GM12891 (cell line): ENCODE measurements at regions not wholly inside any gene's neighbourhood (a gene's known extent, or its start where the extent isn't known, plus 50 kb on each side); places are given as distances from the start of the nearest gene placed in this dataset.

Source experiments
- DNase-seq: peaks from one replicate; pipeline ENCODE4 v3.0.0; 2011; ENCODE audit warnings: low spot score; ENCODE audit not compliant: insufficient read length
- FAIRE-seq: peaks from 2 replicates; lab custom pipeline; 2011; peaks lifted over from hg19 to GRCh38; lab: Jason Lieb, UNC
- PAX5 ChIP-seq: IDR thresholded peaks from 2 replicates; pipeline ENCODE4 v1.6.1; 2011; ENCODE audit warnings: low read length, moderate library complexity, mild to moderate bottlenecking; ENCODE audit not compliant: insufficient read depth, severe bottlenecking
- POLR2A ChIP-seq: IDR thresholded peaks from 2 replicates; pipeline ENCODE4 v1.6.1; 2011; ENCODE audit warnings: low read depth, low read length, control low read depth
- POLR2AphosphoS5 ChIP-seq: IDR thresholded peaks from 2 replicates; pipeline ENCODE4 v1.6.1; 2011; ENCODE audit warnings: low read depth, low read length, control low read depth
- POU2F2 ChIP-seq: IDR thresholded peaks from 2 replicates; pipeline ENCODE4 v1.6.1; 2011; ENCODE audit warnings: low read depth, mild to moderate bottlenecking, control low read depth, low read length, moderate library complexity
- SPI1 ChIP-seq: IDR thresholded peaks from 2 replicates; pipeline ENCODE4 v1.6.1; 2011; ENCODE audit warnings: low read depth, low read length, control low read depth
- TAF1 ChIP-seq: IDR thresholded peaks from 2 replicates; pipeline ENCODE4 v1.6.1; 2011; ENCODE audit warnings: low read depth, low read length, control low read depth

DNA sequence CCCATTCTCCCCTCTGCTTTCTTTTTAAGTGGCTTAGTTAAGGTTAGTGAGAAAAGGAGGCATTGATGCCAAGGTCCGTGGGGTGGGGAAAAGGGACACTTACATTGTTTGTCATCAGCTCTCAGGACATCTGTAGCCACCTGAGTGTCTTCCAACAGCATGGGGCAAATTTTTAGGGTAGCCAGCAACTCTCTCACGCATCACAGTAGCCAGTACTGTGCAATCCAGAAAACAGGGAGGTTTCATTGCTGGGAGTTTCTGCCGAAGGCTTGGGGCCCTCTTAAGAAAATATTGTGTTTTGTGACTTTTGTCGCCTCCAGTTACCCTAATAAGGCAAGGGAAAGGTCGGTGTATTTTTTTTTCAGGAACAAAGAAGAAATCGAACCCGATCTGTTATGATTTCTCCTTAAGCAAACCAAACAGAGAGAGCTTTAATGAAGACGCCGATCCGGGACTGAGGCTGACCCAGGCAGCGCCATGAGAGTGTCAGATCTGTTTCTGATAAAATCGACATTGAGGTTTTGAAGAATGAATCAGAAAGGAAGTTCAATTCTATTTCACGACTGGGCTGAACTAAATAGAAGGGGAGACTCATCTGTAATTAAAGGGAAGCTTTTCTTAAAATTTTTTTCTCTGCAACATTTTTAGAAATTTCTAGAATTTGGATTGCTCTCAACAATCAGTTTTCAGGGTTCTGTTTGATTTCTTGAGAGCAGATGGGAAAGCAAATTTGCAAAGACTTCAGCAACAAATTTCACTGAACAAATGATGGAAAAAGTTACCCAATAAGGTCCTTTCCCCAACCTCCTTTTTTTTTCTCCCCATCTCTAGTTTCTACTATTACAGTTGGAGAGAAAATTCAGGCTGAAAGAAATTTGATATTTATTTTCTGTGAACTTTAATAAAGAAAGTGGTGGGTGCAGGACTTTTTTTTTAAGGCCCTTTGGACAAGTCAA, 144.7 kb upstream of the IRX3 start:
- no peak for TF ChIP-seq PAX5
- DNase-seq (no peak), FAIRE-seq (no peak)

DNA sequence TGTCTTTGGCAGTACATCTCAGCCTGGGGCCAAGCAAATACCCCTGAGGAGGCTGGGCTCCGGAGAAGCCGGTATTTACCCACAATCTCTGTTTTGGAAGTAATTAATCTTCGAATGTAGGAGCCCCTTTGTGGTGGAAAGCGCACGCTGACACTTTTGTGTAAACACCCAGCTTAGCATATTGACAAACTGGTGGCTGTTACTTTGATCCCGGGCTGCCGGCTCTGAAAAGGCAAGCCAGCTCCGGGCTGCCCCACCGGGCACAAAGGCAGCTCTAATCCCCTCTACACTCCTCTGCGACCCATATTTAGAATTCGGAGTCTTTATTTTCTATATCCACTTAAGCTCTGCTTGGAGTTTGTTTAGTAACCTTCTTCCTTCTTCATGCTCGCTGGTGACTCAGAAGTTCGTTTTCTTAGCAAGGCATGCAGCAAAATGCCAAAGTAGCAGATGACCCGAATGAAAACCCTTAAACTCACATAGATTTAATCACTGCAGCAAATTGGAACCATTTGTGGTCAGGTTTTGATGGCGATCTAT, 144.0 kb upstream of the IRX3 start:
- FAIRE-seq, result no peak
- no peak for DNase-seq
- TF ChIP-seq POLR2A (no peak), TAF1 (no peak), POU2F2 (no peak), PAX5 (no peak)

DNA sequence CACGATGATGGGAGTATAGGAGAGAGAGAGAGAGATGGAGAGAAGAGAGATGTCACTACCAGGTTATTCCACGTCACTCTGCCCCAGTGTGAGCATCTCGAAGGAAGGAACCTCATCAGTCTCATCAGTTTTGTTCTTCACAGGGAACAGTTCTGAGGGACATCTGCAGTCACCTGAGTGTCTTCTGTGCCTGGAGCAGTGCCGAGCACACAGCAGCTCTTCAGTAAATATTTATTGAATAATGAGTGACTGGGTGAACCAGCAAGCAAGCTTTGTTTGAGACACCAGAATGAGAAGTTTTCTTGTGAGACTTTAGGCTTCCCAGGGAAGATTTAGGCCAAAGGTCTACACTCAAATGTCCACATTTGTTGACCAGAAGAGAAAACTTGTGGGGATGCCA, 142.4 kb upstream of the IRX3 start:
- no peak for DNase-seq
- no peak for FAIRE-seq
- TF ChIP-seq POLR2AphosphoS5 (no peak), POLR2A (no peak), PAX5 (no peak), SPI1 (no peak), POU2F2 (no peak), TAF1 (no peak)

DNA sequence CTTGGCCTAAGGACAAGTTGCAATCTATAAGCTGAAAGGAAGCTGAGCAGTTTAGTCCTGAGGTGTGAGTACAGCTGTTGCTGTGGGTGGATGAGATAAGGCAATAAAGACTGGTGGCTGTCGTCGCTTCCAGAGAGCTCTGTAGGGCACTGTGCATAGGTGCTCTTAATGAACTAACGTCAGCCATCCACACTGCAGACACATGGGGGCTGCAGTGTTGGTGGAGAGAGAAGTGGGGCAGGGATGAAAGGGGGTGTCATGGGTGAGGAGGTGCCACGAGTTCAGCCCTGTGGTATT, 139.9 kb upstream of the IRX3 start:
- DNase-seq (no peak), FAIRE-seq (no peak)
- TF ChIP-seq SPI1, result no peak
- TF ChIP-seq POU2F2, result no peak
- no peak for TF ChIP-seq PAX5
- no peak for TF ChIP-seq POLR2A
- TF ChIP-seq TAF1, result no peak
- TF ChIP-seq POLR2AphosphoS5, result no peak

DNA sequence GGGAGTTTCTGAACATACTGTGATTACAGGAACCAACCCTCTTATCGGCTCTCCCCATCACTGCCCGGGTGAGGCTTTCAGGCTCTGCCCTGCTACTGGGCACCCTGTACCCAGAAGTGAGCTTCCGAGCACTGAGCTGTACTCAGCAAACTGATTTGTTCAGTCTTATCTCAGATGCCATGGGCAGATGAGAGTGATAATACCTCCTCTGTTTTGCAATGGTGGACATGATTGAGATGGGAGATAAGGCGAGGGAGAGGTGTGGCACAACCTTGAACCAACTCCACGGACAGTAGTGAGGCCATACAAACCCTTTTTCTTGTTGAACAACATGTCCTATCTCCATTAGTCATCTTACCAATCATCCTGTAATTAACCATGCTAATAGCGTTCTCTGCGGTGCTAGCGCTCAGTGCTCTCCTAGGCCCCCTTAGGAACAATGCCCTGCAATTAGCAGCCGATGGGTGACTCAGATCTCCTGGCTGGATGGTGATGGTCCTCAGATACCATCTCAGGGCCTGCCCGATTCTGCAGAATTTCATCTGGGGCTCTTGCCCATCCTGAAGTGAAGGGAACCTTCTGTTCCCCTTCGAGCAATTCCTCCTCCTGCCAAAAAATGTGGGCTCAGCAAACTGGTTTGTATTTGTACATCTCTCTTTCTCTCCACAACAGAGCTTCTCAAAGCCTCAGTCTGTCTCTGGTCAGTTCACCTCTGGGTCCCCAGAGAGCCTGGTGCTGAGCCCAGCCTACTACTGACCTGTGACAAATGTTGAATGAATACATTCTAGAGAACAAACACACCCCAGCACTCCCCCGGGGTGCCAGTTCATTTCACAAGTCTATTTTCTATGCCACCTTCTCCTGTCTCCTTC, 139.3 kb upstream of the IRX3 start:
- FAIRE-seq (no peak), DNase-seq (no peak)
- no peak for TF ChIP-seq SPI1
- TF ChIP-seq POU2F2, result no peak
- TF ChIP-seq POLR2AphosphoS5, result no peak
- no peak for TF ChIP-seq POLR2A
- TF ChIP-seq PAX5, result no peak
- TF ChIP-seq TAF1, result no peak

DNA sequence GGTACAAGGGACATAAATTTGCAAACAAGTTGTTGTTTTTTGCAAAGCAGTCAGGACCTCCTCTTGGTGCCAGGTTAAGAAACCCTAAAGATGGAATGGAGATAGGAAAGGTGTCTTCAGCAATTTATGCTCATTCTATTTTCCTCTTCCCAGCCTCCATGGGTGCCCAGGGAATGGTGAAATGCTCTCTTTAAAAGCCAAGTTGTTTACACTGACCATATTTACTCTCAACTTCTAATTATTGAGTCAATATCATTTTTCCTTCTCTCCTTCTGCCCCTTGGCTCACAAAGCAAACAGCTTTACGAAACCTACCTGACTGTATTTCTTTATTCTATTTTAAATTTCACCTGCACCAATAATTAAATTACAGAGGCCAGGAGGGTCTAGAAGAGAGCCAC, 138.5 kb upstream of the IRX3 start:
- FAIRE-seq (no peak), DNase-seq (no peak)
- TF ChIP-seq POLR2A, result no peak
- TF ChIP-seq SPI1, result no peak
- TF ChIP-seq PAX5, result no peak
- no peak for TF ChIP-seq POLR2AphosphoS5
- no peak for TF ChIP-seq POU2F2
- TF ChIP-seq TAF1, result no peak

DNA sequence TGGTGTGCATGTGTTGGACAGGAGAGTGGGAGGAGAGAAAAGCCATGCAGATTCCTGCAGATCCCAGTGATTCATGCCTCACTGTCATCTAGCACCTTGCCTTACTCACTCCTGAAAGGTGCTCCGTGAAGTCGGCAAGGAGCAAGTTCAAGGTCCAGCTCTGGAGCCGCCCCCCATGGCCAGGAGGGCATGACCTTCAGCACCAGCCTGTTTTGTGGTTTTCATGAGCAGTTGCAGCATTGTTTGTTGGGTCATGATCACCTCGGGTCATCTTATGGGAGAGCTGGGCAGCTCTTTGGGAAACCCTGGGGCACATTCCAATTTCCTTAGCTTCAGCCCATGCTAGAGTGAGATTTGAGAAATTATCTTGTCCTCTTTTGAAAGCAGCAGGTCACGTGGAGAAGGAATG, 137.5 kb upstream of the IRX3 start:
- FAIRE-seq (no peak), DNase-seq (no peak)
- TF ChIP-seq POLR2AphosphoS5 (no peak), TAF1 (no peak), PAX5 (no peak), SPI1 (no peak), POU2F2 (no peak), POLR2A (no peak)

DNA sequence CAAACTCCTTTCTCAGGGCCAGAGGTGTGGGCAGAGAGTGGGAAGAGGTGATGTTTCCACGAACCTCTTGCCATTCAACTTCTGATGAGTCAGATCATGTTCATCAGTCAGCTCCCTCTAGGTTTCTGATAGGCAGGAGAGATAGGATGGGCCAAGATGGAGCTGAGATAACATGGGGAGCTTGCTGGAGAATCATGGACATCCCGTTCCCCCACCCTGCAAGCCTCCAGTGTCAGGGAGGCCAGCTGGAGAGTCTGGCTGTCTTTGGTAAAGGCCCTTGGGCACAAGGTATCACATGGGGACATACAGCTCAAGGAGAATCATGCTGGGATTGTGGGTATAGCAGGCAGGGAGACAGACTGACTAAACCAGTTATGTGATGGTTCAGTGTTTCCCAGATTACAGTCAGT, 136.0 kb upstream of the IRX3 start:
- TF ChIP-seq PAX5 (no peak), SPI1 (no peak), POLR2AphosphoS5 (no peak), TAF1 (no peak), POLR2A (no peak)
- FAIRE-seq (no peak), DNase-seq (no peak)

DNA sequence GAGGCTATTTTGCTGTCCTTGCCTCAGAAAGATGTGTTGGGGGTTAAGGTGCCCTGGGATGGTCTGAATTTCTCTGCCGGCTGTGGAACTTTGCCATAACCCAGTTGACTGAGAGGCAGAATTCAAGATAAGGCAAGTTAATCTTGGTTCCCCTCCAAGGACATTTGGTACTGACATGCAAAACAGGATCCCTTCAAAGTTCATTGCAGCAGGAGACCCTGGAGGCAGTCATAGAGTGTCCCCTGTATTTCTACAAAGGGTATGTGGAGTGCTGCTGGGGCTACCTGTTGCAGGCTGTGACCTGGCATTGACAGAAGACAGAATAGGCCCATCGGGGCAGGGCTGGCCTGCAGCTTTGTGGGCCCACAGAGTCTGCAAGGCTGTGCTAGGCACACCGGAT, 135.6 kb upstream of the IRX3 start:
- TF ChIP-seq PAX5, result no peak
- no peak for TF ChIP-seq POLR2AphosphoS5
- TF ChIP-seq TAF1, result no peak
- TF ChIP-seq POU2F2, result no peak
- no peak for TF ChIP-seq POLR2A
- no peak for TF ChIP-seq SPI1
- DNase-seq (no peak), FAIRE-seq (no peak)
